ENCODE measurements at regions not wholly inside any gene's neighbourhood (a gene's known extent, or its start where the extent isn't known, plus 50 kb on each side); places are given as distances from the start of the nearest gene placed in this dataset.
A peak's percentile ranks its signal among the peaks of the same experiment; 100 is the strongest.
"Not testable (repeated sequence)": the region's sequence is repeated elsewhere in the genome, so short reads cannot be mapped to it uniquely, and the experiment has no call there.

GRCh38 chr11:134856056-134856971 is 444.3 kb upstream of the B3GAT1 start:
- DNase-seq = peak in 2 of 10 donors; percentile 52 to 74
- intact Hi-C loops (cut with DNase I) = no loop called here

- intact Hi-C loops (cut with DNase I) = no loop called here
- peak in 6 of 10 donors; percentile 47 to 92 (median 70) for DNase-seq
Measured at GRCh38 chr11:134853992-134854991, 442.2 kb upstream of the B3GAT1 start.

- intact Hi-C loops (cut with DNase I) = not testable (repeated sequence)
- peak in 1 of 10 donors; percentile 64 for DNase-seq
Measured at GRCh38 chr11:134851503-134852224, 439.6 kb upstream of the B3GAT1 start.

- intact Hi-C loops (cut with DNase I) = no loop called here
- DNase-seq = no peak
Measured at GRCh38 chr11:134850566-134850965, 438.5 kb upstream of the B3GAT1 start.

- intact Hi-C loops (cut with DNase I) = no loop called here
- DNase-seq = no peak
Measured at GRCh38 chr11:134849833-134850232, 437.8 kb upstream of the B3GAT1 start.

- no peak for DNase-seq
- intact Hi-C loops (cut with DNase I) = no loop called here
Measured at GRCh38 chr11:134847083-134847715, 435.2 kb upstream of the B3GAT1 start.

- DNase-seq = no peak
- intact Hi-C loops (cut with DNase I) = no loop called here
Measured at GRCh38 chr11:134846328-134847082, 434.5 kb upstream of the B3GAT1 start.

GRCh38 chr11:134845474-134846327 is 433.7 kb upstream of the B3GAT1 start:
- intact Hi-C loops (cut with DNase I) = no loop called here

GRCh38 chr11:134844838-134845237 is 432.8 kb upstream of the B3GAT1 start:
- intact Hi-C loops (cut with DNase I) = no loop called here
- no peak for DNase-seq

More at GRCh38 chr11:134845474-134846327, 433.7 kb upstream of the B3GAT1 start:
- DNase-seq = no peak

- intact Hi-C loops (cut with DNase I) = no loop called here
- DNase-seq = no peak
Measured at GRCh38 chr11:134843735-134844134, 431.7 kb upstream of the B3GAT1 start.

- DNase-seq = no peak
- intact Hi-C loops (cut with DNase I) = no loop called here
Measured at GRCh38 chr11:134843020-134843419, 431.0 kb upstream of the B3GAT1 start.

GRCh38 chr11:134841972-134842371 is 429.9 kb upstream of the B3GAT1 start:
- no peak for DNase-seq
- intact Hi-C loops (cut with DNase I) = no loop called here

- intact Hi-C loops (cut with DNase I) = no loop called here
- no peak for DNase-seq
Measured at GRCh38 chr11:134841411-134841810, 429.4 kb upstream of the B3GAT1 start.

GRCh38 chr11:134840945-134841344 is 428.9 kb upstream of the B3GAT1 start:
- intact Hi-C loops (cut with DNase I) = no loop called here
- DNase-seq = no peak

- DNase-seq; intact Hi-C loops (cut with DNase I): not testable (repeated sequence)
Measured at GRCh38 chr11:134840165-134840564, 428.1 kb upstream of the B3GAT1 start.

- no peak for DNase-seq
Measured at GRCh38 chr11:134838708-134839107, 426.7 kb upstream of the B3GAT1 start.

GRCh38 chr11:134837887-134838232 is 425.8 kb upstream of the B3GAT1 start:
- no peak for DNase-seq
- intact Hi-C loops (cut with DNase I) = no loop called here

More at GRCh38 chr11:134838708-134839107, 426.7 kb upstream of the B3GAT1 start:
- intact Hi-C loops (cut with DNase I) = no loop called here

- intact Hi-C loops (cut with DNase I) = no loop called here
- DNase-seq = no peak
Measured at GRCh38 chr11:134837166-134837886, 425.3 kb upstream of the B3GAT1 start.
